WTC11 (cell line): ENCODE measurements at regions not wholly inside any gene's neighbourhood (a gene's known extent, or its start where the extent isn't known, plus 50 kb on each side); places are given as distances from the start of the nearest gene placed in this dataset.

Experiments used
- ATAC-seq: fragments of 200-7000 bp; cut with Tn5 transposase; 2 replicates; pipeline ENCODE4 v1.10.0; 2021; ENCODE audit warnings: mild to moderate bottlenecking, moderate library complexity
- CTCF ChIA-PET: fragments of 300-600 bp; sonication (Branson Sonifier 250); formaldehyde crosslinking; loops from one replicate; lab custom pipeline; 2021; ENCODE audit warnings: antibody characterized with exemption; lab: Charles Lee
- POLR2A ChIA-PET: fragments of 350-600 bp; sonication (Branson Sonifier 250); formaldehyde crosslinking; loops from one replicate; lab custom pipeline; 2021; ENCODE audit warnings: antibody characterized with exemption; lab: Charles Lee
- DNase-seq: peaks from one replicate; pipeline ENCODE4 v3.0.0; 2021; ENCODE audit warnings: low spot score
- H3K27ac Mint-ChIP-seq: 2 replicates; pipeline ENCODE4 v1.8.0; 2021; ENCODE audit warnings: mixed read lengths
- H3K27me3 Mint-ChIP-seq: 2 replicates; pipeline ENCODE4 v1.8.0; 2021; ENCODE audit warnings: low read depth, mild to moderate bottlenecking, moderate library complexity, mixed read lengths
- H3K36me3 Mint-ChIP-seq: 2 replicates; pipeline ENCODE4 v1.8.0; 2021; ENCODE audit warnings: mixed read lengths
- H3K4me1 Mint-ChIP-seq: 2 replicates; pipeline ENCODE4 v1.8.0; 2022; ENCODE audit warnings: mixed read lengths
- H3K4me3 Mint-ChIP-seq: 2 replicates; pipeline ENCODE4 v1.8.0; 2021; ENCODE audit warnings: mild to moderate bottlenecking, moderate library complexity, mixed read lengths
- H3K9me3 Mint-ChIP-seq: 2 replicates; pipeline ENCODE4 v1.8.0; 2021; ENCODE audit warnings: mixed read lengths
- ATF6 ChIP-seq: sonication (generic); formaldehyde crosslinking; IDR thresholded peaks from 2 replicates; pipeline ENCODE4 v1.8.1; 2023; ENCODE audit warnings: mild to moderate bottlenecking, missing genetic modification reagents
- E2F5 ChIP-seq: sonication (generic); formaldehyde crosslinking; IDR thresholded peaks from 2 replicates; pipeline ENCODE4 v1.8.1; 2022; ENCODE audit warnings: mild to moderate bottlenecking, moderate library complexity, missing genetic modification reagents
- GABPB1 ChIP-seq: sonication (generic); formaldehyde crosslinking; IDR thresholded peaks from 2 replicates; pipeline ENCODE4 v1.8.1; 2023; ENCODE audit warnings: mild to moderate bottlenecking, missing genetic modification reagents
- IRF1 ChIP-seq: sonication (generic); formaldehyde crosslinking; IDR thresholded peaks from 2 replicates; pipeline ENCODE4 v1.8.0; 2023; ENCODE audit warnings: missing genetic modification reagents
- JAZF1 ChIP-seq: fragments of 250-450 bp; sonication (Bioruptor Pico); IDR thresholded peaks from 2 replicates; pipeline ENCODE4 v1.9.0; 2021; ENCODE audit warnings: moderate library complexity, mild to moderate bottlenecking, inconsistent platforms
- NFE2L1 ChIP-seq: sonication (generic); formaldehyde crosslinking; IDR thresholded peaks from 2 replicates; pipeline ENCODE4 v1.8.1; 2023; ENCODE audit warnings: missing genetic modification reagents
- OVOL2 ChIP-seq: fragments of 250-450 bp; sonication (Bioruptor Pico); IDR thresholded peaks from 2 replicates; pipeline ENCODE4 v1.9.0; 2021; ENCODE audit warnings: mild to moderate bottlenecking, borderline replicate concordance
- RELA ChIP-seq: sonication (generic); formaldehyde crosslinking; IDR thresholded peaks from 2 replicates; pipeline ENCODE4 v1.8.1; 2022; ENCODE audit warnings: missing genetic modification reagents, mild to moderate bottlenecking, borderline replicate concordance
- ZNF263 ChIP-seq: sonication (generic); formaldehyde crosslinking; IDR thresholded peaks from 2 replicates; pipeline ENCODE4 v1.8.1; 2022; ENCODE audit warnings: low read depth, mild to moderate bottlenecking, moderate library complexity, missing genetic modification reagents
- ZSCAN18 ChIP-seq: fragments of 250-450 bp; sonication (Bioruptor Pico); IDR thresholded peaks from 2 replicates; pipeline ENCODE4 v2.1.2; 2022; ENCODE audit warnings: mild to moderate bottlenecking, moderate library complexity
- TF ChIP-seq, protein P1 (sequence below): sonication (generic); formaldehyde crosslinking; IDR thresholded peaks from 2 replicates; pipeline ENCODE4 v1.8.0; 2022; ENCODE audit warnings: mild to moderate bottlenecking, missing genetic modification reagents
- TF ChIP-seq, protein P2 (sequence below): fragments of 200-600 bp; IDR thresholded peaks from 2 replicates; pipeline ENCODE4 v1.8.0; 2022; ENCODE audit warnings: antibody characterized with exemption

GRCh38 chr1:229048896-229049295 is 222.0 kb upstream of the RAB4A start (continued):
- TF ChIP-seq, protein P1, sequence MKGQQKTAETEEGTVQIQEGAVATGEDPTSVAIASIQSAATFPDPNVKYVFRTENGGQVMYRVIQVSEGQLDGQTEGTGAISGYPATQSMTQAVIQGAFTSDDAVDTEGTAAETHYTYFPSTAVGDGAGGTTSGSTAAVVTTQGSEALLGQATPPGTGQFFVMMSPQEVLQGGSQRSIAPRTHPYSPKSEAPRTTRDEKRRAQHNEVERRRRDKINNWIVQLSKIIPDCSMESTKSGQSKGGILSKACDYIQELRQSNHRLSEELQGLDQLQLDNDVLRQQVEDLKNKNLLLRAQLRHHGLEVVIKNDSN (CRISPR knock-in tag), result no peak
- TF ChIP-seq ZSCAN18 (CRISPR knock-in tag), result no peak

GRCh38 chr1:229056046-229056445 is 214.9 kb upstream of the RAB4A start:
- ChIA-PET CTCF (no interaction called here), POLR2A (no interaction called here)

DNA sequence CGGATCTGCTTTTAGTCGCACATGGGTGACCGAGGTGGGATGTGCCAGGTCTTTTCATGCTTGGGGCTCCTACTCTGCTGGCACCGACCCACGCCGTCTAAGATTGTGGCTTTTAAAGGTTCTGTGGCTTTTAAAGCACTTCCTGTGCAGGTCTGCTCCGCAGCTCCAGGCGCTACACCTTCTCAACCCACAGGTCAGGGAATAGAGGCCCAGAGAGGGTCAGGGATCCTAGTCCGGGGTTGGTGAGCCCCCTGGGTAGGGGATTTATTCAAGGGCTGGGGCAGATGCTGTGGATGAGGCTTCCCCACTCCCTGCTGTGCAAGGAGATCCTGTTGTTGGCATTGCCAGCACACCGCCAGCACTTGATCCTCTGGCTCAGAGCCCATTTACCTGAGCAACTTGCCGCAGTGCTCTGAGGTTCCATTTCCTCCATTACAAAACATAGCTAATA is 212.8 kb upstream of the RAB4A start:
- DNase-seq (no peak), ATAC-seq (no peak)
- Mint-ChIP-seq H3K4me3 (no peak overlapping the region), H3K27me3 (no peaks in the 10 kb centered on the region), H3K4me1 (peaks cover 25% of the 10 kb centered on the region), H3K36me3 (no peaks in the 10 kb centered on the region), H3K27ac (no peak overlapping the region), H3K9me3 (peaks cover 4% of the 10 kb centered on the region; the same call in 1 of the 2 replicates)
- CTCF ChIA-PET, result interaction anchor here (1.7 kb wide), 1 partner anchor 28 kb away, joined by 3 read pairs; no protein-coding TSS in a partner anchor
- POLR2A ChIA-PET, result no interaction called here
- no peak for TF ChIP-seq IRF1
- no peak for TF ChIP-seq JAZF1 (CRISPR knock-in tag)
- TF ChIP-seq RELA (CRISPR knock-in tag), result no peak

More at GRCh38 chr1:229056046-229056445, 214.9 kb upstream of the RAB4A start:
- H3K9me3 Mint-ChIP-seq, result peaks cover 17% of the 10 kb centered on the region
- H3K4me1 Mint-ChIP-seq, result peaks cover 25% of the 10 kb centered on the region
- no peak for DNase-seq
- H3K36me3 Mint-ChIP-seq, result peaks cover 5% of the 10 kb centered on the region; the same call in 1 of the 2 replicates
- TF ChIP-seq OVOL2, result no peak
- no peak for TF ChIP-seq NFE2L1 (CRISPR knock-in tag)
- no peak for TF ChIP-seq E2F5 (CRISPR knock-in tag)
- TF ChIP-seq, protein P2, sequence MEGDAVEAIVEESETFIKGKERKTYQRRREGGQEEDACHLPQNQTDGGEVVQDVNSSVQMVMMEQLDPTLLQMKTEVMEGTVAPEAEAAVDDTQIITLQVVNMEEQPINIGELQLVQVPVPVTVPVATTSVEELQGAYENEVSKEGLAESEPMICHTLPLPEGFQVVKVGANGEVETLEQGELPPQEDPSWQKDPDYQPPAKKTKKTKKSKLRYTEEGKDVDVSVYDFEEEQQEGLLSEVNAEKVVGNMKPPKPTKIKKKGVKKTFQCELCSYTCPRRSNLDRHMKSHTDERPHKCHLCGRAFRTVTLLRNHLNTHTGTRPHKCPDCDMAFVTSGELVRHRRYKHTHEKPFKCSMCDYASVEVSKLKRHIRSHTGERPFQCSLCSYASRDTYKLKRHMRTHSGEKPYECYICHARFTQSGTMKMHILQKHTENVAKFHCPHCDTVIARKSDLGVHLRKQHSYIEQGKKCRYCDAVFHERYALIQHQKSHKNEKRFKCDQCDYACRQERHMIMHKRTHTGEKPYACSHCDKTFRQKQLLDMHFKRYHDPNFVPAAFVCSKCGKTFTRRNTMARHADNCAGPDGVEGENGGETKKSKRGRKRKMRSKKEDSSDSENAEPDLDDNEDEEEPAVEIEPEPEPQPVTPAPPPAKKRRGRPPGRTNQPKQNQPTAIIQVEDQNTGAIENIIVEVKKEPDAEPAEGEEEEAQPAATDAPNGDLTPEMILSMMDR, result no peak
- no peak for TF ChIP-seq ZNF263 (CRISPR knock-in tag)
- no peak for TF ChIP-seq GABPB1
- no peak for TF ChIP-seq ATF6 (CRISPR knock-in tag)
- TF ChIP-seq IRF1, result no peak
- H3K4me3 Mint-ChIP-seq, result no peak overlapping the region
- no peak for ATAC-seq
- H3K27ac Mint-ChIP-seq, result no peak overlapping the region
- no peaks in the 10 kb centered on the region for H3K27me3 Mint-ChIP-seq
